HG03280 (cell line): ENCODE measurements at regions not wholly inside any gene's neighbourhood (a gene's known extent, or its start where the extent isn't known, plus 50 kb on each side); places are given as distances from the start of the nearest gene placed in this dataset.
"Not testable (repeated sequence)": the region's sequence is repeated elsewhere in the genome, so short reads cannot be mapped to it uniquely, and the experiment has no call there.

Experiments used
- ATAC-seq: cut with Tn5 transposase; IDR thresholded peaks from one replicate; pipeline ENCODE4 v1.9.1; 2021; ENCODE audit warnings: mild to moderate bottlenecking, moderate library complexity; ENCODE audit not compliant: unreplicated experiment

GRCh38 chr7:106747804-106748203, 86.8 kb upstream of the CCDC71L start:
- no peak for ATAC-seq

- ATAC-seq: no peak
Observed at GRCh38 chr7:106749165-106749564, 88.2 kb upstream of the CCDC71L start.

- ATAC-seq: no peak
Observed at GRCh38 chr7:106750773-106751172, 89.8 kb upstream of the CCDC71L start.

GRCh38 chr7:106752367-106752766, 91.4 kb upstream of the CCDC71L start:
- no peak for ATAC-seq

- not testable (repeated sequence) for ATAC-seq
Observed at GRCh38 chr7:106755024-106755423, 94.1 kb upstream of the CCDC71L start.

- ATAC-seq: no peak
Observed at GRCh38 chr7:106755641-106756040, 94.7 kb upstream of the CCDC71L start.

GRCh38 chr7:106756071-106756470, 95.1 kb upstream of the CCDC71L start:
- ATAC-seq: no peak

GRCh38 chr7:106756884-106757283, 95.9 kb upstream of the CCDC71L start:
- no peak for ATAC-seq

GRCh38 chr7:106757846-106758245, 96.9 kb upstream of the CCDC71L start:
- ATAC-seq: no peak

GRCh38 chr7:106762845-106763244, 101.9 kb upstream of the CCDC71L start:
- ATAC-seq: not testable (repeated sequence)

- ATAC-seq: no peak
Observed at GRCh38 chr7:106763717-106764116, 101.4 kb upstream of the PIK3CG start.

GRCh38 chr7:106765727-106766355, 99.2 kb upstream of the PIK3CG start:
- ATAC-seq: no peak

- ATAC-seq: no peak
Observed at GRCh38 chr7:106766551-106766950, 98.5 kb upstream of the PIK3CG start.

GRCh38 chr7:106767078-106767477, 98.0 kb upstream of the PIK3CG start:
- ATAC-seq: no peak

GRCh38 chr7:106767498-106768323, 97.4 kb upstream of the PIK3CG start:
- ATAC-seq: peak; percentile 71

GRCh38 chr7:106768324-106768751, 96.7 kb upstream of the PIK3CG start:
- ATAC-seq: peak; percentile 63

- no peak for ATAC-seq
Observed at GRCh38 chr7:106770191-106770590, 94.9 kb upstream of the PIK3CG start.

GRCh38 chr7:106772655-106773108, 92.4 kb upstream of the PIK3CG start:
- ATAC-seq: no peak

- no peak for ATAC-seq
Observed at GRCh38 chr7:106773228-106773627, 91.9 kb upstream of the PIK3CG start.

GRCh38 chr7:106773721-106774120, 91.4 kb upstream of the PIK3CG start:
- ATAC-seq: no peak

GRCh38 chr7:106774213-106774767, 90.8 kb upstream of the PIK3CG start:
- ATAC-seq: no peak
